BJ (cell line): ENCODE measurements at regions not wholly inside any gene's neighbourhood (a gene's known extent, or its start where the extent isn't known, plus 50 kb on each side); places are given as distances from the start of the nearest gene placed in this dataset.
A peak's percentile ranks its signal among the peaks of the same experiment; 100 is the strongest.

Experiments
- CTCF ChIA-PET: fragments of 350-600 bp; formaldehyde crosslinking; extraction: SDS; loops from one replicate; lab custom pipeline; 2021; ENCODE audit warnings: antibody characterized with exemption, inconsistent platforms; lab: Yijun Ruan, JAX
- POLR2A ChIA-PET: fragments of 300-600 bp; sonication (Branson Sonifier 250); formaldehyde crosslinking; extraction: SDS; loops from one replicate; lab custom pipeline; 2021; ENCODE audit warnings: antibody characterized with exemption; lab: Charles Lee
- DNase-seq: peaks from one replicate; pipeline ENCODE4 v3.0.0-alpha.2; 2011; ENCODE audit warnings: low read depth
- H3K27me3 ChIP-seq: 2 replicates; pipeline ENCODE4 v1.6.0; 2011; ENCODE audit warnings: low read length; ENCODE audit not compliant: control insufficient read depth, insufficient read depth
- H3K36me3 ChIP-seq: 2 replicates; pipeline ENCODE4 v1.5.1; 2011; ENCODE audit warnings: low read length; ENCODE audit not compliant: control insufficient read depth, insufficient read depth
- H3K4me3 ChIP-seq: 2 replicates; pipeline ENCODE4 v1.5.1; 2011; ENCODE audit warnings: low read depth, mild to moderate bottlenecking, control low read depth, low read length
- CTCF ChIP-seq: IDR thresholded peaks from 2 replicates; pipeline ENCODE4 v1.5.1; 2011; ENCODE audit warnings: low read depth, mild to moderate bottlenecking, control low read depth, inconsistent platforms, low read length, moderate library complexity; ENCODE audit not compliant: insufficient read depth

GRCh38 chr2:118670276-118670675 lies 177.2 kb downstream of the EN1 start:
- Histone ChIP-seq H3K36me3 (no peaks in the 10 kb centered on the region), H3K4me3 (no peak overlapping the region), H3K27me3 (no peaks in the 10 kb centered on the region)
- no peak for TF ChIP-seq CTCF
- ChIA-PET POLR2A (no interaction called here), CTCF (interaction anchor here (1.1 kb wide), 1 partner anchor 185 kb away, joined by 4 read pairs; no protein-coding TSS in a partner anchor)
- DNase-seq, result no peak

DNA sequence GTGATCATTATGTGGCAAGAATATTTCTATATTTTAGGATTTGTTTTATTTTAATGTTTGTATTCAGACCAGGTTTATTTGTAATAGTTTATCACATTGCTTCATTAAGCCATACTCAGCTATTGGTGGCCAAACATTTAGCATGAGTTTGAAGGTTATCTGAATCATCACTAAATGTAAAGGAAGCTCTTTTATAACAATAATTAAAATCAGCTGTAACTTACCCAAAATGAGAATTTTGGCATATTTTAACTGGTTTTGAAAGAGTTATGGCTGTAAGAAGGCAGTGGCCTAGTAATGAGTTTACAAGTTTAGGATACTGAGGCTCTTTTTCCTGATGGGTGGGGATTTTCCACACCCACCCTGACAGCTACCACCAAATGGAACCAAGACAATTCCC lies 177.8 kb downstream of the EN1 start:
- CTCF ChIA-PET, result interaction anchor here (0.7 to 1.1 kb wide), 2 partner anchors 186 to 296 kb away, joined by 3 to 4 read pairs; no protein-coding TSS in a partner anchor
- no peaks in the 10 kb centered on the region for H3K27me3 ChIP-seq
- TF ChIP-seq CTCF, result no peak
- no peak overlapping the region for H3K4me3 ChIP-seq
- POLR2A ChIA-PET, result no interaction called here
- DNase-seq, result no peak
- no peaks in the 10 kb centered on the region for H3K36me3 ChIP-seq

DNA sequence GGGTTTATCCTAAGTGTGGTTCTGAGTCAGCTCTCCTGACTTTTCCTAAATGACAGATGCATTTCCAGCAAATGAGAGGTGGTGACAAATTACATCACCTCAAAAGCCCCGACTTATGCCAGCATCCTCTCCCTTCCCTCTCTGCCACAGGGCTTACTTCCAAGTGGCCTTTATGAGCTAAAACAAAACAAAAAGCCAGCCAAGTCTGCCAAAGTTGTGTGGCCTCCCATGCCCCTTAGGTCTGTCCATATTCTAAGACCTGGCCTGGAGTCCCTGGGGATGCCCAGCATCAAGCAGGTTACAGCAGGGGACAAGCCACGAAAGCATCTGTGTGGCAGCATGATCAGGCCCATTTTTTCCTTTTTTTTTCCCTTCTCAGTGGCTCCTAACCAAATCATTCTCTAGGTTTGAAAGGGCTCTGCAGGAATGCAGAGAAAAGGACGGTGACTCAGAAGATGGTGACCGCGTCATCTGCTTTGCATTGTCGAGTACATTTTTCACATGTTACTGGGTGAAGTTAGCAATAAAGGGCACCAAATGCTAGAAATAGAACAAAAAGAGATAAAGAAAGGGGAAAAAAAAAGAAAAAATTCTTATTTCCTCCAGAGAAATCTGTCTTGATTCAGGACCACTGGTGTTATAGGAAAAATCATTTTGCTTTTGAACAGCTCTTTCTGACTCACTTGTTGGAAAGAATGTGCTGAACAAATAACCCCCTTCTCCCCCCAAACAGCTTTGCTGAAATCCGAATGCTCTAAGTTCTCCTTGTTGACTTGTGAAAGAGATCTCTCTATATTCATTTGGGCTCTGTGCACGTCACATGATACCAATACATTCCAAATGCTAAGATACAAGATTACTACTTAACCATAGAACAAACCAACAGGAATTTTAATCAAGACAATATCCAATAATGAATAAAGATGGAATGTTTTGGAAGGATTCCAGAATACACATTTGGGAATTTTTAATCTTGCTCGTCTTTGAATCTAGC lies 178.7 kb downstream of the EN1 start:
- TF ChIP-seq CTCF, result no peak
- peak; percentile 95 for DNase-seq
- POLR2A ChIA-PET, result interaction anchor here (0.7 kb wide), 1 partner anchor 422 kb away, joined by 3 read pairs; no protein-coding TSS in a partner anchor
- Histone ChIP-seq H3K36me3 (no peaks in the 10 kb centered on the region), H3K27me3 (no peaks in the 10 kb centered on the region), H3K4me3 (no peak overlapping the region)
- CTCF ChIA-PET, result no interaction called here

DNA sequence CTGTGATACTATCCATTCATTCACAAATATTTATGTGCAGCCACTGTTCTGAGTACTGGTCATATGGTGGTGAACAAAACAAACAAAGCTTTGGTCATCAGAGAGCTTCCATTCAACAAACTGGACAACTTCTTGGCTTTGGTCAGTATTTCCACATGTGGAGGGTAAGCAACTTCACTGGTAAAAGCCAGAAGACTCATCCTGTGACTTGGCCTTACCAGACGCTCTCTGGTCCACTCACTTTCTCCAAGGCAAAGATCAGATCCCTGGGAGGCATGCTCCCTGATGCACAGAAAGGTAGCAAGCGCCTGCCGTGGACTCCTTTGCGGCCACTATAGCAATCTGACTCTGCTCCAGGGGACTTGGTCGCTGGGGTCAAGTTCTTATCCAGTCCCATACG lies 179.5 kb downstream of the EN1 start:
- Histone ChIP-seq H3K4me3 (no peak overlapping the region), H3K36me3 (no peaks in the 10 kb centered on the region), H3K27me3 (no peaks in the 10 kb centered on the region)
- CTCF ChIA-PET, result interaction anchor here (1.3 kb wide), 1 partner anchor 187 kb away, joined by 4 read pairs; no protein-coding TSS in a partner anchor
- no peak for TF ChIP-seq CTCF
- POLR2A ChIA-PET, result no interaction called here
- peak; percentile 41 for DNase-seq

- CTCF ChIA-PET, result interaction anchor here (1.3 kb wide), 1 partner anchor 188 kb away, joined by 4 read pairs; no protein-coding TSS in a partner anchor
- H3K36me3 ChIP-seq, result no peaks in the 10 kb centered on the region
- POLR2A ChIA-PET, result no interaction called here
- no peak for TF ChIP-seq CTCF
- H3K4me3 ChIP-seq, result no peak overlapping the region
- DNase-seq, result peak; percentile 50
- no peaks in the 10 kb centered on the region for H3K27me3 ChIP-seq
Measured at GRCh38 chr2:118667348-118667747, 180.1 kb downstream of the EN1 start.
